ENCODE measurements at regions not wholly inside any gene's neighbourhood (a gene's known extent, or its start where the extent isn't known, plus 50 kb on each side); places are given as distances from the start of the nearest gene placed in this dataset.

DNA sequence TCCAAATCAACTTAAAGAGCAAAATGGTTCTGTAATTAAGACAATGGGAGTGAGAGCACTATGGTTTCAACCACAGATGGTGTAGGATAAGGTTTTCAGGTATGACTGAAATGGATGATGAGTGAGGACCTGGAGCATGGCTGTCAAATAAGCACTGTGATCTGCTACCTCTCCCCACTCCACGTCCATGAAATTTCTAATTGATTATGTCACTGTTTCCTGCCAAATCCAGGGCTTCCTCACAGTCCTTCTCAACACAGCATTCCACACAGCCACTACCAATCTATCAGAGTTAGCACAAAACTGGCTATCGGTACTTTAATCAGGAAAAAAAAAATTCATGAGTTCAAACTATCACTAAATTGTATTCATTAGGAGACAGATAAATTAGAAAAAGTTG lies 420.4 kb upstream of the WWC1 start:
- no peaks in the 10 kb centered on the region for H3K4me1 ChIP-seq (ENCODE audit: control insufficient read depth, extremely low read depth, insufficient read depth, low read length)
- no peak overlapping the region for H3K27ac ChIP-seq (ENCODE audit: control insufficient read depth, insufficient read depth, low read length)
- no peak for TF ChIP-seq EZH2 (IDR thresholded peaks at IDR 0.05; ENCODE audit: low read length)
- TF ChIP-seq, protein P1, sequence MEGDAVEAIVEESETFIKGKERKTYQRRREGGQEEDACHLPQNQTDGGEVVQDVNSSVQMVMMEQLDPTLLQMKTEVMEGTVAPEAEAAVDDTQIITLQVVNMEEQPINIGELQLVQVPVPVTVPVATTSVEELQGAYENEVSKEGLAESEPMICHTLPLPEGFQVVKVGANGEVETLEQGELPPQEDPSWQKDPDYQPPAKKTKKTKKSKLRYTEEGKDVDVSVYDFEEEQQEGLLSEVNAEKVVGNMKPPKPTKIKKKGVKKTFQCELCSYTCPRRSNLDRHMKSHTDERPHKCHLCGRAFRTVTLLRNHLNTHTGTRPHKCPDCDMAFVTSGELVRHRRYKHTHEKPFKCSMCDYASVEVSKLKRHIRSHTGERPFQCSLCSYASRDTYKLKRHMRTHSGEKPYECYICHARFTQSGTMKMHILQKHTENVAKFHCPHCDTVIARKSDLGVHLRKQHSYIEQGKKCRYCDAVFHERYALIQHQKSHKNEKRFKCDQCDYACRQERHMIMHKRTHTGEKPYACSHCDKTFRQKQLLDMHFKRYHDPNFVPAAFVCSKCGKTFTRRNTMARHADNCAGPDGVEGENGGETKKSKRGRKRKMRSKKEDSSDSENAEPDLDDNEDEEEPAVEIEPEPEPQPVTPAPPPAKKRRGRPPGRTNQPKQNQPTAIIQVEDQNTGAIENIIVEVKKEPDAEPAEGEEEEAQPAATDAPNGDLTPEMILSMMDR (optimal IDR thresholded peaks at IDR 0.05 in 1 of 3, IDR thresholded peaks at IDR 0.05 in 1 of 3, conservative IDR thresholded peaks at IDR 0.05 in 1 of 3; ENCODE audit: extremely low read depth in 1 of 3, insufficient read depth in 2 of 3, low read length in 3 of 3), result no peak
- no peak overlapping the region for H3K4me2 ChIP-seq (ENCODE audit: control insufficient read depth, extremely low read depth, insufficient read depth, low read depth, low read length)
- H3K4me3 ChIP-seq (ENCODE audit: control insufficient read depth in 2 of 3, extremely low read depth in 1 of 3, insufficient read depth in 2 of 3, low read depth in 1 of 3, low read length in 3 of 3), result no peak overlapping the region
- H3K9me3 ChIP-seq (ENCODE audit: control insufficient read depth, low read depth, low read length), result no peaks in the 10 kb centered on the region
- H3K79me2 ChIP-seq (ENCODE audit: control insufficient read depth, insufficient read depth, low read length), result peaks cover 84% of the 10 kb centered on the region
- H3K36me3 ChIP-seq (ENCODE audit: control insufficient read depth in 2 of 2, extremely low read depth in 1 of 2, insufficient read depth in 2 of 2, low read length in 2 of 2), result peaks cover 7 to 12% of the 10 kb centered on the region in 2 experiments
- dilution Hi-C loops (cut with MboI; ENCODE audit: extremely low pct_ligation_motif_present, low sequenced_read_pairs), result no loop called here
- peaks cover 4% of the 10 kb centered on the region for H3K9me1 ChIP-seq (ENCODE audit: control insufficient read depth, extremely low read depth, insufficient read depth, low read length)
- no peak overlapping the region for H2AFZ ChIP-seq (ENCODE audit: control insufficient read depth, low read length)
- DNase-seq (ENCODE audit: low read depth, low spot score) (no peak), FAIRE-seq (no peak)
- peaks cover 7% of the 10 kb centered on the region for H4K20me1 ChIP-seq (ENCODE audit: control insufficient read depth, extremely low read depth, insufficient read depth, low read length)
- no peak overlapping the region for H3K9ac ChIP-seq (ENCODE audit: control insufficient read depth, extremely low read depth, insufficient read depth, low read length)
- H3K27me3 ChIP-seq (ENCODE audit: control insufficient read depth, extremely low read depth, insufficient read depth, low read length), result no peaks in the 10 kb centered on the region

DNA sequence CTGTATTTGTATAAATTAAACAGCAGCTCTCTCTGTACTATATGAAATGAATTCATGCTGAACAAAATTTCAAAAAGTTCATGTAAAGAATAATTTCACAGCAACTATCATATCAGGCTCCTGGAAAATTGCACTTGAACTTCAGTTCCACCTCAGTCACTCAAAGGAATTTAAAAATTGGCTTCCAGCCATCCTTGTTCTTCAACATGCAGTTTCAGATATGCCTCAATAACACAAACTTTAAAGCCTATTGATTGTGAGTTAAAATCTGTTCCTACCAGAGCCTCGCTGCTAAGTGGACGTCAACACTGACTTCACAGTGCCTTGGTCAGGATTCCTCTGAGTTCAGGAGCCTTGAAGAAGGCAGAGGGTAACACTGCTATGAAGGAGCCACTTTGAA lies 418.7 kb upstream of the WWC1 start:
- H3K36me3 ChIP-seq (ENCODE audit: control insufficient read depth in 2 of 2, extremely low read depth in 1 of 2, insufficient read depth in 2 of 2, low read length in 2 of 2), result peaks cover 10 to 20% of the 10 kb centered on the region in 2 experiments
- no peak overlapping the region for H3K27ac ChIP-seq (ENCODE audit: control insufficient read depth, insufficient read depth, low read length)
- dilution Hi-C loops (cut with MboI; ENCODE audit: extremely low pct_ligation_motif_present, low sequenced_read_pairs), result no loop called here
- peaks cover 2% of the 10 kb centered on the region for H4K20me1 ChIP-seq (ENCODE audit: control insufficient read depth, extremely low read depth, insufficient read depth, low read length)
- H3K4me2 ChIP-seq (ENCODE audit: control insufficient read depth, extremely low read depth, insufficient read depth, low read depth, low read length), result no peak overlapping the region
- no peaks in the 10 kb centered on the region for H3K9me3 ChIP-seq (ENCODE audit: control insufficient read depth, low read depth, low read length)
- H3K4me3 ChIP-seq (ENCODE audit: control insufficient read depth in 2 of 3, extremely low read depth in 1 of 3, insufficient read depth in 2 of 3, low read depth in 1 of 3, low read length in 3 of 3), result no peak overlapping the region
- FAIRE-seq (peak; percentile 9), DNase-seq (ENCODE audit: low read depth, low spot score) (no peak)
- no peak overlapping the region for H2AFZ ChIP-seq (ENCODE audit: control insufficient read depth, low read length)
- H3K9ac ChIP-seq (ENCODE audit: control insufficient read depth, extremely low read depth, insufficient read depth, low read length), result no peak overlapping the region
- H3K79me2 ChIP-seq (ENCODE audit: control insufficient read depth, insufficient read depth, low read length), result peaks cover 86% of the 10 kb centered on the region
- TF ChIP-seq, protein P1 (optimal IDR thresholded peaks at IDR 0.05 in 1 of 3, IDR thresholded peaks at IDR 0.05 in 1 of 3, conservative IDR thresholded peaks at IDR 0.05 in 1 of 3; ENCODE audit: extremely low read depth in 1 of 3, insufficient read depth in 2 of 3, low read length in 3 of 3), result no peak
- TF ChIP-seq EZH2 (IDR thresholded peaks at IDR 0.05; ENCODE audit: low read length), result no peak
- no peaks in the 10 kb centered on the region for H3K27me3 ChIP-seq (ENCODE audit: control insufficient read depth, extremely low read depth, insufficient read depth, low read length)
- H3K9me1 ChIP-seq (ENCODE audit: control insufficient read depth, extremely low read depth, insufficient read depth, low read length), result peaks cover 4% of the 10 kb centered on the region
- H3K4me1 ChIP-seq (ENCODE audit: control insufficient read depth, extremely low read depth, insufficient read depth, low read length), result no peaks in the 10 kb centered on the region

Data from keratinocyte (primary cell).